Fibroblast of upper back skin (primary cell): ENCODE measurements at regions not wholly inside any gene's neighbourhood (a gene's known extent, or its start where the extent isn't known, plus 50 kb on each side); places are given as distances from the start of the nearest gene placed in this dataset.
A peak's percentile ranks its signal among the peaks of the same experiment; 100 is the strongest.
"Not testable (repeated sequence)": the region's sequence is repeated elsewhere in the genome, so short reads cannot be mapped to it uniquely, and the experiment has no call there.

Source experiments
- DNase-seq: peaks from one replicate; pipeline ENCODE4 v3.0.0-alpha.2; 2013

- no peak for DNase-seq
Measured at GRCh38 chr6:144546807-144547206, 261.7 kb downstream of the UTRN start.

- no peak for DNase-seq
Measured at GRCh38 chr6:144547409-144547808, 262.3 kb downstream of the UTRN start.

GRCh38 chr6:144548536-144548935 lies 263.4 kb downstream of the UTRN start:
- DNase-seq: no peak

GRCh38 chr6:144549837-144550747 lies 265.0 kb downstream of the UTRN start:
- no peak for DNase-seq

GRCh38 chr6:144551339-144551738 lies 266.2 kb downstream of the UTRN start:
- DNase-seq: no peak

DNA sequence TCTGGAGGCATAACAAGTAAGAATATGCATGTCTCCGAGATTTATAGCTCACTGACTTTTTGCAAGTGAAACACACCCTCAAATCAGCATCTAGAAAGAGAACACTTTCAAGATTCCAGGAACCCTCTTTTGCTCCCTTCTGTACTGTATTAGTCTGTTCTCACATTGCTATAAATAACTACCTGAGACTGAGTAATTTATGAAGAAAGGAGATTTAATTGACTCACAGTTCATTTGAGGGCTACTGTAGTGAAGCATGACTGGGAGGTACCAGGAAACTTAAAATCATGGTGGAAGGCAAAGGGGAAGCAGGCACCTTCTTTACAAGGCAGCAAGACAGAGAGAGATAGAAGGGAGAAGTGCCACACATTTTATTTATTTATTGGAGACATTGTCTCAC lies 269.9 kb downstream of the UTRN start:
- DNase-seq: no peak

GRCh38 chr6:144559865-144560593 lies 274.9 kb downstream of the UTRN start:
- peak; percentile 10 for DNase-seq

DNA sequence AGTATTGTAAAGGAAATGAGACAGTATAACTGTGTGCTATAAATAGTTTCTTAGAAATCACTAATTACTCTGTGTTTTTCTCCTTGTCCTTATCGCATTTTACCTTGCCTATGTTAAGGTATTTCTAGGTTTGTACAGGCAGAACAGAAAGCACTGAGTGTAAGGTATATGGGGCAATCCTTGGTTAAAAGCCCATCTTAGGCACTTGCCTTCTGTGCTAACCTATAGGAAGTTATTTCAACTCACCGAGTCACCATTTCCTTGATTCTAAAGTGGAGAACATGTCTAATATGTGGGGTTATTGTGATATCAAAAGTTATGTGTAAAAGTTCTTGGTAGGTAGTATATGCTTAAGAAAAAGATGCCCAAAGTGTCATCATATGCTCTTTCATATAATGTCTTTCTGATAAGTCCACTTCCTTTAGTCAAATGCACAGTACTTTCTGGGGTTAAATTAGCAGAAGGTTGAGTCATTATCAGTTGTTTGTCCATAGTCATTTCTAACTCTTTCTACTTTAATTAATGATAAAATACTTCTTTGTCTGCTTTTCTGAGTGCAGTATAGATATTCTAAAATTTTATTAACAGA lies 276.4 kb downstream of the UTRN start:
- DNase-seq: no peak

DNA sequence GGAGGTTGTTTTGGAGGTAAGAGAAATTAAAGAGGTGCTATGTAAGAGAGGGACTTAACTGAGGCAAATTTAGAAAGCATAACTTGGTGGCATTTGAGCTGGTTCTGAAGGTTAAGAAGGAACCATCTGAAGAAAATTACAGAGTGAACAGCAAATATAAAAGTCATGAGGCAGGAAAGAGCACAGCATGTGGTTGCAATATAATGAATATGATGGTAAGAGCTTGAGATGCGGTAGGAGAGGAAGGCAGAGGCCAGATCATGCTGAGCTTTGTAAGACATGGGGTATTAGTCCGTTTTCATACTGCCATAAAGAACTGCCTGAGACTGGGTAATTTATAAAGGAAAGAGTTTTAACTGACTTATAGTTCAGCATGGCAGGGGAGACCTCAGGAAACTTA lies 279.1 kb downstream of the UTRN start:
- no peak for DNase-seq

DNA sequence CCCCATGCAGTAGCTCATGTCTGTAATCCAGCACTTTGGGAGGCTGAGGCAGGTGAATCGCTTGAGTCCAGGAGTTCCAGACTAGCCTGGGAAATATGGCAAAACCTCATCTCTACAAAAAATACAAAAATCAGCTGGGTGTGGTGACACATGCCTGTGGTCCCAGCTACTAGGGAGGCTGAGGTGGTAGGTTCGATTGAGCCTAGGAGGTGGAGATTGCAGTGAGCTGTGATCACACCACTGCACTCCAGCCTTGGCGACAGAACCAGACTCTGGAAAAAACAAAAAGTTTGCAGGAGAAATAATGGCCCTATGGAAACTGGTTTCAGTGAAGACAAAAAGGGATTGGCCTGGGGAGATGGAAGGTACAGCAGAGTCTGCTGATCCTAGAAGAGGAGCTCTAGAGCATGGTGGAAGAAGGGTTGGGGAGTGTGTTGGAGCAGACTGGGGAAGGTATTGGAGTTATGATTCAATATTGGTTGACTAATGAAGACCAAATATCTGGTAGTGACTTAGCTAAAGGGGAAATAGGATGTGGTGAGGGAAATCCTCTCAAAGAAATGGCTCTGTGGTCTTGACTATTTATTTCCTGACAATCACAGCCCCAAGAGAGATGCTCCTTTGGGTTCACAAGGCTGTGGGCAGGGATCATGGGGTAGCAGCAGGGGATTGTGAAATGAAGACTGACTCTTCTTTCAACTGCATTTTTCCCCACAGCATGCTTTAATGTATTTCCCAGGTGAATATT lies 281.9 kb downstream of the UTRN start:
- peak; percentile 52 for DNase-seq

DNA sequence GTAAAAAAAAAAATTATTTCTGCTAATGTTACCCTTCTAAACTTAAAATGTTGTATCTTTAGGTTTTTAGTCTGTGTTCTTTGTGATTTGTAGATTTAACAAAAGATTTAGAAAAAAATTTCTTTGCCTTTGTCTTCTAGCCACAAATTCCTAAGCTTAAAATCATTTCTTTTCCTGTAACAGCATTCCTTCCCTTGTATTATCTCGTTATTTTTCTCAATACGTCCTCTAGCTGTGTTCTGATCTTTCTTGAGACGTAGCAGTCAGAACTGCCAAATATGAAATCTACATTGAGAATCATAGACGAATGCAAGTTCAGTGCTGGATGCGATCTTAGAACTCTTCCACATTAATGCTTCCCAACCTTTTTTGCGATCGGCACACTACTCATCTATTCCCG lies 283.1 kb downstream of the UTRN start:
- no peak for DNase-seq

- not testable (repeated sequence) for DNase-seq
Measured at GRCh38 chr6:144572541-144572940, 287.4 kb downstream of the UTRN start.

- no peak for DNase-seq
Measured at GRCh38 chr6:144574796-144575195, 289.7 kb downstream of the UTRN start.

DNA sequence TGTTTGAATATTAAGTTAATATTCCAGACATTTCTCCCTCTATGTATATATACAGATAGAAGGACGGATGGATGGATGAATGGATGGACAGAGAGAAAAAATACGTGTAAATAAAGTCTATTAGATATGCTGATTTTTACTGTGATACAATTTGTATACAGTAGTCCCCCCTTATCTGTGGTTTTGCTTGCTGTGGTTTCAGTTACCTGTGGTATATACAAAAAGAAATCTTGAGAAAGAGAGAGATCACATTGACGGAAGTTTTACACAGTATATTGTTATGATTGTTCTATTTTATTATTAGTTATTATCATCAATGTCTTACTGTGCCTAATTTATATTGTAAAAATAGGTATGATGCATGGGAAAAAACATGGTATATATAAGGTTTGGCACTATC lies 290.2 kb downstream of the UTRN start:
- DNase-seq: no peak

DNA sequence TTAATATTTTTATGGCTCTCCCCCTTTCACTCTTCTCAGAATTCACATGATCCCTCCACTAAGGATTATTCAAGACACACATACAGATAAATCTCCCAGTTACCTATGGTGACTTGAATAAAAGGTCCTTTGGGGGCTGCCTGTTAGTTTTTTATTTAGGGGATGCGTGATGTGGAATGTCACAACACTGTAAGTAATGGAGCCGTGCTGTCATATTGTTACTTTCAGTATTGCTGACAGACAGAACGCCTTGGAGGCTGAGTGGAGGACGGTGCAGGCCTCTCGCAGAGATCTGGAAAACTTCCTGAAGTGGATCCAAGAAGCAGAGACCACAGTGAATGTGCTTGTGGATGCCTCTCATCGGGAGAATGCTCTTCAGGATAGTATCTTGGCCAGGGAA lies 291.7 kb downstream of the UTRN start:
- DNase-seq: no peak

- DNase-seq: peak; percentile 27
Measured at GRCh38 chr6:144578385-144579350, 293.5 kb downstream of the UTRN start.

- DNase-seq: no peak
Measured at GRCh38 chr6:144580039-144580438, 294.9 kb downstream of the UTRN start.

- DNase-seq: no peak
Measured at GRCh38 chr6:144580771-144581170, 295.6 kb downstream of the UTRN start.

DNA sequence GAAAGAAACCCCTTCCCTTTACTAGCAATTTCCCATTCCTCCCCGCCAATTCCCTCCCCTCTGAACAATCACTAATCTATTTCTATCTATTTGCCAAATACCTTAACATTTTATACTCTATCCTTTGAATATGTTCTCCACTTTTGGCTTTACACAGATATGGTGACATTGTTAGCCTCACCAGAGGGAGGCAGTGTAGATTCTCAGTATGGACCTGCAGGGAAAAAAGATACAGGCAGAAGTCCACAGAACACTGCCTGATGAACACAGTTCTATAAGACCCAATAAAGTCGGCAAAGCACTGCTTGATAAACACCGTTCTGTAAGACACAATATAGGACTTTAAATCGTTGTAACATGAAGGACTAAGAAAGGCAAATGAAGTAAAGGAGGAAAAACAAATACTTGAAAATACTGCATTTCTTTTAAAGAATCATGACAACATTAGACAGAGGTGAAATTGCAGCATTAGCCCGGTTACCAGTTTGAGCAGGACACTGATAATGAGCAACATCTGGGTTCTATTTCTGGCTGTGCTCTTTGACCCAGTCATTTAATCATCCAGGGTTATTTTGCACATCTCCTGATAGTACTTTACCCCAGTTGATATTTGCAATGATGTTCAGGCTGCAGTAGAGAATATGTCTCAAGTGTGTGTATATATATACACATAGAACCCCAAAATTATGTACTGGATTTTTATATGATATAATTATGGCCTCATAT lies 296.8 kb downstream of the UTRN start:
- DNase-seq: peak; percentile 28

DNA sequence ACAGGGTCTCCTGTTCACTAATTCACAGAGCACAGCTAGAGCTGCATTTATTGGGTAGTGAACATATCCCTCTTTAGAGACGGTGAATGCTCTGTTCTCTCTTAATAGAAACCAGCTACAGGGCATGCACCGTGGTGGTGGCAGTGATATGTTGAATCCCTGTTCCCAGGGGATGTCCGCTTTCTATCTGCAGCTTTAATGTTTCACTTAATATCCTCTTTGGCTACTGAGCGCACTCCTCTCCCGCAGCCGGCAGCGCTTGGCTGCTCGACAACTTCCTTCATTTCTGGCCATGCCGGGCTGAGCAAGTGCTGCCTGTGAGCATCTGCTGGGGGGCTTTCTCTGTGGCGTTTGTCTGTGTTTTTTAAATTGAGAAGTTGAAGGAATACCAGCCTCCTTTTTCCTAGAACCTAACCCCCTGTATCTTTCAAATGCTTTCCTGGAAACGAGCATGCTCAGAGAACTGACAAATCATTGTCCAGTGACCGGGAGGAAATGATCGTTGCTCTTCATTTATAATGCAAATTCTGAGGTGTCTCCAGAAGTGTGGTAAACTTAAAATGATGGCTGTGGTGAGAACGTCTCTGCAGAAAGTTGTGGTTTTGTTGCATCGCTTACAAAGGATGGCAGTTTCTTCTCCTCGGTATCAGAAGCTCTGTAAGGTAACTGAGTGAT lies 297.9 kb downstream of the UTRN start:
- DNase-seq: peak; percentile 43

- no peak for DNase-seq
Measured at GRCh38 chr6:144583614-144583954, 298.4 kb downstream of the UTRN start.
